ENCODE measurements at regions not wholly inside any gene's neighbourhood (a gene's known extent, or its start where the extent isn't known, plus 50 kb on each side); places are given as distances from the start of the nearest gene placed in this dataset.

GRCh38 chr5:34516686-34517085 lies 139.4 kb upstream of the RAI14 start:
- no peak for TF ChIP-seq ZNF274 (IDR thresholded peaks at IDR 0.05; ENCODE audit: low read depth, low read length)

GRCh38 chr5:34517249-34517648 lies 138.9 kb upstream of the RAI14 start:
- no peak for TF ChIP-seq ZNF274 (IDR thresholded peaks at IDR 0.05; ENCODE audit: low read depth, low read length)
- H3K4me3 ChIP-seq (ENCODE audit: low read length) = no peak overlapping the region

More at GRCh38 chr5:34516686-34517085, 139.4 kb upstream of the RAI14 start:
- no peak overlapping the region for H3K4me3 ChIP-seq (ENCODE audit: low read length)

- no peak for TF ChIP-seq ZNF274 (IDR thresholded peaks at IDR 0.05; ENCODE audit: low read depth, low read length)
- no peak overlapping the region for H3K4me3 ChIP-seq (ENCODE audit: low read length)
These were observed 136.5 kb upstream of the RAI14 start for GRCh38 chr5:34519489-34520220.

- H3K4me3 ChIP-seq (ENCODE audit: low read length) = no peak overlapping the region
- TF ChIP-seq ZNF274 (IDR thresholded peaks at IDR 0.05; ENCODE audit: low read depth, low read length) = no peak
These were observed 134.4 kb upstream of the RAI14 start for GRCh38 chr5:34521628-34522290.

GRCh38 chr5:34522599-34523386 lies 133.3 kb upstream of the RAI14 start:
- TF ChIP-seq ZNF274 (IDR thresholded peaks at IDR 0.05; ENCODE audit: low read depth, low read length) = no peak
- no peak overlapping the region for H3K4me3 ChIP-seq (ENCODE audit: low read length)

GRCh38 chr5:34523387-34523726 lies 132.8 kb upstream of the RAI14 start:
- H3K4me3 ChIP-seq (ENCODE audit: low read length) = no peak overlapping the region
- TF ChIP-seq ZNF274 (IDR thresholded peaks at IDR 0.05; ENCODE audit: low read depth, low read length) = no peak

GRCh38 chr5:34524123-34524522 lies 132.0 kb upstream of the RAI14 start:
- TF ChIP-seq ZNF274 (IDR thresholded peaks at IDR 0.05; ENCODE audit: low read depth, low read length) = no peak
- H3K4me3 ChIP-seq (ENCODE audit: low read length) = no peak overlapping the region

GRCh38 chr5:34525761-34526160 lies 130.4 kb upstream of the RAI14 start:
- H3K4me3 ChIP-seq (ENCODE audit: low read length) = no peak overlapping the region
- TF ChIP-seq ZNF274 (IDR thresholded peaks at IDR 0.05; ENCODE audit: low read depth, low read length) = no peak

- H3K4me3 ChIP-seq (ENCODE audit: low read length) = no peak overlapping the region
- no peak for TF ChIP-seq ZNF274 (IDR thresholded peaks at IDR 0.05; ENCODE audit: low read depth, low read length)
These were observed 129.3 kb upstream of the RAI14 start for GRCh38 chr5:34526682-34527305.

- no peak overlapping the region for H3K4me3 ChIP-seq (ENCODE audit: low read length)
- no peak for TF ChIP-seq ZNF274 (IDR thresholded peaks at IDR 0.05; ENCODE audit: low read depth, low read length)
These were observed 126.4 kb upstream of the RAI14 start for GRCh38 chr5:34529581-34530331.

- H3K4me3 ChIP-seq (ENCODE audit: low read length) = no peak overlapping the region
- TF ChIP-seq ZNF274 (IDR thresholded peaks at IDR 0.05; ENCODE audit: low read depth, low read length) = no peak
These were observed 125.5 kb upstream of the RAI14 start for GRCh38 chr5:34530637-34531036.

GRCh38 chr5:34531751-34532360 lies 124.3 kb upstream of the RAI14 start:
- no peak for TF ChIP-seq ZNF274 (IDR thresholded peaks at IDR 0.05; ENCODE audit: low read depth, low read length)

More at GRCh38 chr5:34531751-34532360, 124.3 kb upstream of the RAI14 start:
- no peak overlapping the region for H3K4me3 ChIP-seq (ENCODE audit: low read length)
